GM12878 (cell line): ENCODE measurements at regions not wholly inside any gene's neighbourhood (a gene's known extent, or its start where the extent isn't known, plus 50 kb on each side); places are given as distances from the start of the nearest gene placed in this dataset.

Experiments used
- ATAC-seq: fragments of 200-7000 bp; cut with Tn5 transposase; 3 replicates; pipeline ENCODE4 v1.9.1; 2020; ENCODE audit warnings: mild to moderate bottlenecking, moderate library complexity
- BruUV-seq: library from RNA; stranded (reverse); fragments of 400-500 nt; replicated peaks from 2 replicates; lab custom pipeline; 2021; lab: Mats Ljungman, UMichigan
- CTCF ChIA-PET: fragments of 300-600 bp; sonication (Branson Sonifier 250); formaldehyde crosslinking; extraction: SDS; loops from one replicate; lab custom pipeline; 2021; ENCODE audit warnings: inconsistent platforms; lab: Yijun Ruan, JAX
- POLR2A ChIA-PET: fragments of 350-600 bp; formaldehyde crosslinking; extraction: SDS; loops from one replicate; lab custom pipeline; 2021; ENCODE audit warnings: inconsistent platforms; lab: Charles Lee
- RAD21 ChIA-PET: fragments of 300-600 bp; sonication (Branson Sonifier 250); formaldehyde crosslinking; loops from one replicate; lab custom pipeline; 2023; ENCODE audit warnings: antibody characterized with exemption; ENCODE audit not compliant: unreplicated experiment; lab: Charles Lee
- SMC1A ChIA-PET: fragments of 300-600 bp; sonication (Branson Sonifier 250); formaldehyde crosslinking; loops from one replicate; lab custom pipeline; 2023; ENCODE audit not compliant: unreplicated experiment, uncharacterized antibody; lab: Charles Lee
- DNase-seq: peaks from one replicate; pipeline ENCODE4 v3.0.0-alpha.2; 2011; ENCODE audit warnings: low read depth, low spot score
- FAIRE-seq: peaks from 3 replicates; lab custom pipeline; 2011; peaks lifted over from hg19 to GRCh38; lab: Jason Lieb, UNC
- H2AFZ ChIP-seq: 2 replicates; pipeline ENCODE4 v1.6.0; 2011; ENCODE audit warnings: low read depth, low read length, control low read depth; ENCODE audit not compliant: control insufficient read depth
- H3K27ac ChIP-seq: 2 replicates; pipeline ENCODE4 v1.5.1; 2011; ENCODE audit warnings: control low read depth; ENCODE audit not compliant: control insufficient read depth, insufficient read depth
- H3K27me3 ChIP-seq, 2 experiments: replicated peaks in 1 of 2; 2 replicates each; pipeline versions ENCODE4 v1.6.0 to v1.6.1; 2011; ENCODE audit warnings: low read length in 1 of 2; ENCODE audit not compliant: control insufficient read depth in 2 of 2, insufficient read depth in 2 of 2
- H3K36me3 ChIP-seq, 2 experiments: 2 replicates each; pipeline ENCODE4 v1.5.1; 2011; ENCODE audit warnings: low read length in 1 of 2; ENCODE audit not compliant: control insufficient read depth in 2 of 2, insufficient read depth in 2 of 2
- H3K4me1 ChIP-seq: 2 replicates; pipeline ENCODE4 v1.6.1; 2011; ENCODE audit warnings: mild to moderate bottlenecking, low read length, moderate library complexity, mixed read lengths; ENCODE audit not compliant: control insufficient read depth, insufficient read depth
- H3K4me2 ChIP-seq: 2 replicates; pipeline ENCODE4 v1.6.0; 2011; ENCODE audit warnings: control low read depth; ENCODE audit not compliant: control insufficient read depth, insufficient read depth
- H3K4me3 ChIP-seq: fragments of 200-600 bp; sonication (generic); 2 replicates; pipeline ENCODE4 v1.5.1; 2016
- H3K79me2 ChIP-seq: 2 replicates; pipeline ENCODE4 v1.6.0; 2011; ENCODE audit warnings: low read length; ENCODE audit not compliant: control insufficient read depth, insufficient read depth
- H3K9ac ChIP-seq: 2 replicates; pipeline ENCODE4 v1.8.0; 2011; ENCODE audit warnings: low read length, control low read depth, mixed read lengths; ENCODE audit not compliant: control insufficient read depth, insufficient read depth
- H3K9me3 ChIP-seq: replicated peaks from 3 replicates; pipeline ENCODE4 v1.5.1; 2011; ENCODE audit warnings: mild to moderate bottlenecking, low read length; ENCODE audit not compliant: control insufficient read depth, insufficient read depth
- H4K20me1 ChIP-seq: 2 replicates; pipeline ENCODE4 v1.6.0; 2011; ENCODE audit not compliant: control insufficient read depth, insufficient read depth
- CBX5 ChIP-seq: sonication (generic); IDR thresholded peaks from 2 replicates; pipeline ENCODE4 v1.6.1; 2016; ENCODE audit warnings: low read depth, moderate library complexity, mild to moderate bottlenecking, inconsistent platforms
- HDGF ChIP-seq: fragments of 450-650 bp; IDR thresholded peaks from 2 replicates; pipeline ENCODE4 v1.6.1; 2016; ENCODE audit warnings: antibody characterized with exemption
- NR2C2 ChIP-seq: IDR thresholded peaks from 2 replicates; pipeline ENCODE4 v1.6.1; 2011; ENCODE audit warnings: borderline replicate concordance, low read depth; ENCODE audit not compliant: control insufficient read depth, insufficient read length
- RFX5 ChIP-seq: IDR thresholded peaks from 2 replicates; pipeline ENCODE4 v1.6.1; 2011; ENCODE audit warnings: low read depth, low read length, improper control_type of control experiment
- TCF3 ChIP-seq: IDR thresholded peaks from 2 replicates; pipeline ENCODE4 v1.6.1; 2012; ENCODE audit warnings: low read depth, mild to moderate bottlenecking, low read length, borderline replicate concordance; ENCODE audit not compliant: insufficient read depth
- ZNF207 ChIP-seq: fragments of 450-650 bp; IDR thresholded peaks from 2 replicates; pipeline ENCODE4 v1.6.1; 2014; ENCODE audit warnings: antibody characterized with exemption, mild to moderate bottlenecking, borderline replicate concordance
- WGBS: methylation state at CpG from one replicate; pipeline ENCODE4 v1.1.6; 2016; ENCODE audit warnings: low lambda C conversion rate; ENCODE audit not compliant: insufficient replicate concordance, insufficient coverage; ENCODE audit errors: missing lambda C conversion rate; 5-methylcytosine and 5-hydroxymethylcytosine counted together
- in situ Hi-C: fragments of 300-500 bp; cut with MboI; formaldehyde crosslinking; loops from 9 replicates; pipeline ENCODE4 v1.14.3; 2018; ENCODE audit warnings: mixed read lengths
- intact Hi-C: fragments of 100-400 bp; cut with micrococcal nuclease; formaldehyde crosslinking; loops from one replicate; pipeline ENCODE4 v1.14.2; 2022; ENCODE audit not compliant: unreplicated experiment
- TF ChIP-seq, protein P1 (sequence below): fragments of 450-650 bp; IDR thresholded peaks from 2 replicates; pipeline ENCODE4 v1.6.1; 2018; ENCODE audit warnings: borderline replicate concordance, mild to moderate bottlenecking; ENCODE audit not compliant: partially characterized antibody
- TF ChIP-seq, protein P2 (sequence below): IDR thresholded peaks from 2 replicates; pipeline ENCODE4 v1.6.1; 2012; ENCODE audit warnings: low read depth, low read length, improper control_type of control experiment

DNA sequence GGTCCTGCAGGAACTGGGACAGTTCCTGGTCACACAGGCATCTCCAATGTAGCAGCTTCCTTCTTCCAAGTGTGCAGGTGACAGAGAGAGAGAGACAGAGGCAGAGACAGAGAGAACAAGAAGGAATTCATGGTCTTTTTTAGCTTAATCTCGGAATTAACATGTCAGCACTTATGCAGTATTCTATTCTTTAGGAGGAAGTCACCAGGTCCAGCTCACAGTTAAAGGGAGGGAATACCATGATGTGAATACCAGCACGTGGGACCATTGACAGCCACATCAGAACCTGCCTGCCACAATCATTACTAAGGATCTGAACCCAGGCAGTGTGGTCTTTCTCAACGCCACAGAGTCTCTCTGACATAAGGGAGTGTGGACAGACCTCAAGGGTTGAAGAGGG is 341.6 kb downstream of the MN1 start:
- ChIA-PET CTCF (no interaction called here), RAD21 (no interaction called here), SMC1A (no interaction called here), POLR2A (no interaction called here)
- H3K4me2 ChIP-seq = no peak overlapping the region
- no peaks in the 10 kb centered on the region for H4K20me1 ChIP-seq
- WGBS = 0% methylated on average over 3 of the region's 3 CpGs
- BruUV-seq = no TSS peak
- no peaks in the 10 kb centered on the region for H3K4me1 ChIP-seq
- ATAC-seq (no peak), DNase-seq (no peak), FAIRE-seq (no peak)
- H3K9me3 ChIP-seq = no peaks in the 10 kb centered on the region
- H3K4me3 ChIP-seq = no peak overlapping the region
- in situ Hi-C loops (no loop called here), intact Hi-C loops (no loop called here)
- no peaks in the 10 kb centered on the region for H3K36me3 ChIP-seq
- H3K79me2 ChIP-seq = no peaks in the 10 kb centered on the region
- no peaks in the 10 kb centered on the region for H3K27me3 ChIP-seq
- no peak overlapping the region for H2AFZ ChIP-seq
- H3K27ac ChIP-seq = no peak overlapping the region
- TF ChIP-seq CBX5 = no peak
- TF ChIP-seq TCF3 = no peak
- no peak overlapping the region for H3K9ac ChIP-seq

DNA sequence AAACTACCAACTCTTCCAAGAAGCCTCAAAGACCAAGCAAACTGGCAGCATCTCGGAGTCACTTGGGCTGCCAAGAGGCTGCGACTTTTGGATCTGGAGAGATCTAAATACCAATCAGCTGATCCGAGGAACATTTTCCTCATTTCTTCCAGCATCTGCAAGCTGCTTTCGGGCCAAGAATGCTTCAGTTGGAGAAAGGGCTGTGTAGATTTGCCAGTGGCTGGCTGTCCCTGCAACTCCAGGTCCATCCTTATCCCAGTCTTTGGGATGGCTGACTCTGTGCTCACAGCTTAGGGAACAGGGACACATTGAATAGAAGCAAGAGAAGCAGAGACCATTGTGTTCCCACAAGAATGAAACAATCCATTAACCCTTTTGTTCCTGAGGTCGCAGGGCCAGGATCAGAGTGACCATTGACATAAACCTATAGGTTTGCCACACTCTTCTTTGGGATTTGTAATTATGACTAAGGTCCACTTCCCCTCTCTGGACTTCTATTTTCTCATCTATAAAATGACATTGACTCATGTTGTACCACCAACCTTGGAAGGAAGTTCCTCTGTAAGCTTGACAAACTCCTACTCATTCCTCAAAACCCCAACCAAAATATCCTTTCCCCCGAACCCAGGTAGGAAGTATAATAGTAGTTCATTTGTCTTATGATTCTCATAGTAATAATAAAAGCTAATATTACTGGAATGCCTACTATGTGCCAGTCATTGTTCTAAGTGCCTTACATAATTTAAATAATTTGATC is 340.8 kb downstream of the MN1 start:
- ChIA-PET POLR2A (no interaction called here), CTCF (no interaction called here)
- ATAC-seq = no peak
- Histone ChIP-seq H3K4me2 (no peak overlapping the region), H3K27ac (no peak overlapping the region)
- 0% methylated on average over 6 of the region's 6 CpGs for WGBS
- no peak for TF ChIP-seq RFX5
- TF ChIP-seq, protein P1, sequence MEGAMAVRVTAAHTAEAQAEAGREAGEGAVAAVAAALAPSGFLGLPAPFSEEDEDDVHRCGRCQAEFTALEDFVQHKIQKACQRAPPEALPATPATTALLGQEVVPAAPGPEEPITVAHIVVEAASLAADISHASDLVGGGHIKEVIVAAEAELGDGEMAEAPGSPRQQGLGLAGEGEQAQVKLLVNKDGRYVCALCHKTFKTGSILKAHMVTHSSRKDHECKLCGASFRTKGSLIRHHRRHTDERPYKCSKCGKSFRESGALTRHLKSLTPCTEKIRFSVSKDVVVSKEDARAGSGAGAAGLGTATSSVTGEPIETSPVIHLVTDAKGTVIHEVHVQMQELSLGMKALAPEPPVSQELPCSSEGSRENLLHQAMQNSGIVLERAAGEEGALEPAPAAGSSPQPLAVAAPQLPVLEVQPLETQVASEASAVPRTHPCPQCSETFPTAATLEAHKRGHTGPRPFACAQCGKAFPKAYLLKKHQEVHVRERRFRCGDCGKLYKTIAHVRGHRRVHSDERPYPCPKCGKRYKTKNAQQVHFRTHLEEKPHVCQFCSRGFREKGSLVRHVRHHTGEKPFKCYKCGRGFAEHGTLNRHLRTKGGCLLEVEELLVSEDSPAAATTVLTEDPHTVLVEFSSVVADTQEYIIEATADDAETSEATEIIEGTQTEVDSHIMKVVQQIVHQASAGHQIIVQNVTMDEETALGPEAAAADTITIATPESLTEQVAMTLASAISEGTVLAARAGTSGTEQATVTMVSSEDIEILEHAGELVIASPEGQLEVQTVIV = no peak
- no peak for TF ChIP-seq HDGF
- TF ChIP-seq, protein P2, sequence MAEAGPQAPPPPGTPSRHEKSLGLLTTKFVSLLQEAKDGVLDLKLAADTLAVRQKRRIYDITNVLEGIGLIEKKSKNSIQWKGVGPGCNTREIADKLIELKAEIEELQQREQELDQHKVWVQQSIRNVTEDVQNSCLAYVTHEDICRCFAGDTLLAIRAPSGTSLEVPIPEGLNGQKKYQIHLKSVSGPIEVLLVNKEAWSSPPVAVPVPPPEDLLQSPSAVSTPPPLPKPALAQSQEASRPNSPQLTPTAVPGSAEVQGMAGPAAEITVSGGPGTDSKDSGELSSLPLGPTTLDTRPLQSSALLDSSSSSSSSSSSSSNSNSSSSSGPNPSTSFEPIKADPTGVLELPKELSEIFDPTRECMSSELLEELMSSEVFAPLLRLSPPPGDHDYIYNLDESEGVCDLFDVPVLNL = no peak
- no peak for TF ChIP-seq ZNF207
- no peak for TF ChIP-seq NR2C2
- TF ChIP-seq, all 136 proteins: peak for 0
- Histone ChIP-seq H2AFZ (no peak overlapping the region), H3K4me3 (no peak overlapping the region), H3K4me1 (no peaks in the 10 kb centered on the region), H3K79me2 (no peaks in the 10 kb centered on the region), H3K9me3 (no peaks in the 10 kb centered on the region), H3K9ac (no peak overlapping the region), H3K27me3 (no peaks in the 10 kb centered on the region), H4K20me1 (no peaks in the 10 kb centered on the region), H3K36me3 (no peaks in the 10 kb centered on the region)
- no peak for FAIRE-seq
- no peak for DNase-seq
- BruUV-seq = no TSS peak
- ChIA-PET SMC1A (no interaction called here), RAD21 (no interaction called here)
- in situ Hi-C loops = no loop called here
- intact Hi-C loops = no loop called here
